IPS-15b (cell line): ENCODE measurements at regions not wholly inside any gene's neighbourhood (a gene's known extent, or its start where the extent isn't known, plus 50 kb on each side); places are given as distances from the start of the nearest gene placed in this dataset.

Experiments used
- H3K27me3 ChIP-seq: one replicate; pipeline ENCODE4 v1.6.1; 2013; ENCODE audit warnings: low read length; ENCODE audit not compliant: control insufficient read depth, insufficient read depth
- H3K36me3 ChIP-seq: one replicate; pipeline ENCODE4 v1.6.1; 2013; ENCODE audit warnings: low read length; ENCODE audit not compliant: control insufficient read depth, insufficient read depth
- H3K4me1 ChIP-seq: one replicate; pipeline ENCODE4 v1.6.1; 2013; ENCODE audit warnings: mild to moderate bottlenecking, low read length; ENCODE audit not compliant: control insufficient read depth, insufficient read depth
- H3K4me3 ChIP-seq: one replicate; pipeline ENCODE4 v1.5.1; 2013; ENCODE audit warnings: low read depth, low read length
- H3K9ac ChIP-seq: one replicate; pipeline ENCODE4 v1.6.1; 2013; ENCODE audit warnings: low read depth, mild to moderate bottlenecking, low read length
- H3K9me3 ChIP-seq: one replicate; pipeline ENCODE4 v1.6.1; 2013; ENCODE audit warnings: mild to moderate bottlenecking, low read length; ENCODE audit not compliant: control insufficient read depth, insufficient read depth

GRCh38 chr6:138722425-138723371 lies 50.9 kb upstream of the CCDC28A start:
- Histone ChIP-seq H3K9me3 (no peaks in the 10 kb centered on the region), H3K4me1 (no peaks in the 10 kb centered on the region), H3K9ac (no peak overlapping the region), H3K4me3 (no peak overlapping the region), H3K27me3 (no peaks in the 10 kb centered on the region), H3K36me3 (no peaks in the 10 kb centered on the region)
